HG03280 (cell line): ENCODE measurements at regions not wholly inside any gene's neighbourhood (a gene's known extent, or its start where the extent isn't known, plus 50 kb on each side); places are given as distances from the start of the nearest gene placed in this dataset.

Experiments used
- ATAC-seq: cut with Tn5 transposase; IDR thresholded peaks from one replicate; pipeline ENCODE4 v1.9.1; 2021; ENCODE audit warnings: mild to moderate bottlenecking, moderate library complexity; ENCODE audit not compliant: unreplicated experiment

DNA sequence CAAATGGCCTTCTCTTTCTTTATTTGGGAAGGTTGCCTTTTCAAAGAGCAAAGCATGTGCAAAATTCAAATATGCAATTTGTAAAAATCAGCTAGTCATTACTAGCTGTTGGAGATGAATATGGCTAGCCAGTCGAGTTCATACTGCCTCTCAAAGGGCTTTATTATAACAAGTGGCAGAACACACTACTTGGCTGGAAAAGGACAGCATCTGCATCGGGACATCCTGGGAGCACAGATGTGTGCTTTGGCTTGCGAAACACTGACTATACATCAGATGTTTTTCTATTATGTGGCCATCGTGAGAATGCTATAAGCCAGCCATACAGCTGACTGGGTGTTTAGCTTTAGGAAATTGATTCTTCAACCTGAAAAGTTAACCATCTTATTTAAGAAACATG, 424.2 kb downstream of the KCTD12 start:
- no peak for ATAC-seq

DNA sequence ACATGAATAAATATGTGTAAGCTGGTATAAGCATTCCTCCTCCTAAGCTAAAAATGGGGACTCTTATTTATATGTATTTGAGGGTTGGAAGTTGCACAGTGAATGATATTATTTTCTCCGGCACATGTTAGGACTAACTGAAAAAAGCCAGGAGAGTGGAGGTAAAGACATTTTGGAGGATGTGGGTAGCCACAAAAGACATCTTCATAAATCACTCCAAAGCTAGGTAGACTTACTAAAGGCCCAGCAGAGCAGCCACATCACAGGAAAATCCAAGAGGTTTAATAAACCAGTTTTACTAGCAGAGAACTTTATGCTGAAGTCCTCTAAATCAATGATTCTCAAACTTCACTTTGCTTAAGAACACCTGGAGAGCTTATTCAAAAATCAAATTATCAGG, 424.7 kb downstream of the KCTD12 start:
- no peak for ATAC-seq

DNA sequence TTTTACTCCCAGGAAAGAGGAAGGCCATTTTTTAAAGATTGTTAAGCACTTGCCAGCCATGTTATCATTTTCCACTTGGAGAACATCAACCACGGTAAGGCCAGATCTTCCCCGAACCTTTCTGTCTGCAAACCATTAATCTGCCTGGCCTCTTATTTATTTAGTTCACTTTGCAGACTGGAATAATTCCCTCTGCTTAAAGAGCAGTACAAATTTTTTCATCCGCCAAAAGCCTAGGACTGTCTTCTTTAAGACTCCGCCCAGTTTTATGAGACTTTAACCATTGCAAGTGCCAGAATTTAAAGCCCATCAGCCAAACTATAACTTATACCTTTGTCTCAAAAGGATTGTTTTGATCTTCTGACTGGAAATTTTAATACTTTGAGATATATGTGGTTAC, 426.3 kb downstream of the KCTD12 start:
- no peak for ATAC-seq

DNA sequence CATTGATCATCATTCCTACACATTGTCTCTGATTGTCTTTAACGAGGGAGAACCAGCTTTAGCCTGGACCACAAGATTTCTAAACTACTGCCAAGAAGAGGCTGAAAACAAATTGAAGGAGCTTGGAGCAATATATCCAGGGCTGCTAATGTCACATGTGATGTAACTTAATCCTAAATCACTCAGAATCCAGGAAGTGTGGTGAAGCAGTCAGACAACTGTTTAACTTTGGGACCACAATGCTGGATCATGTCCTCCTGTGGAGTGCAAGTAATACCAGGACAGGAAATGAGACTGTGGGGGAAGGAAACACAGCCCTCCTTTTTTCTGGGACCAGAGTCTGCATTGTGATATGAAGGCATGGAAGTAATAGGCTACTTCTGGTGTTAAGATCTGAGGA, 430.2 kb downstream of the KCTD12 start:
- ATAC-seq, result no peak

DNA sequence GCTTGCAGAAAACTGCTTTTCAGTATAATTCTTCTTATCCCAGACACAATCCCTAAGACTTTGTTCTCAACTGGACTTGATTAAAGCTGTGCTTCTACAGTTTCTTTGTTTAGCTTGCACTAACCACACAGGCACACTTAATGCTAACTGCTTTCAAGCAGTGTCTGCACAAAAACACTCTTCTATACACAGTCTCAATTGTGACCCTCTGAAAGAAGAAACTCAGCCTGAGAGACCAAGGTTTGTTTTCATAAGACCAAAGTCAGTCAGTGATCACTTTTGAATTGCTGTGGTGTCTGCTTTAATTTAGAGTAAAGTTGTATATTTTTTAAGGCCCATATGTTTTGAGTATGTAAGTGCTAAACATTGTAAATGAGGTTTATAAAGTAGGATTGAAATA, 431.2 kb downstream of the KCTD12 start:
- no peak for ATAC-seq

DNA sequence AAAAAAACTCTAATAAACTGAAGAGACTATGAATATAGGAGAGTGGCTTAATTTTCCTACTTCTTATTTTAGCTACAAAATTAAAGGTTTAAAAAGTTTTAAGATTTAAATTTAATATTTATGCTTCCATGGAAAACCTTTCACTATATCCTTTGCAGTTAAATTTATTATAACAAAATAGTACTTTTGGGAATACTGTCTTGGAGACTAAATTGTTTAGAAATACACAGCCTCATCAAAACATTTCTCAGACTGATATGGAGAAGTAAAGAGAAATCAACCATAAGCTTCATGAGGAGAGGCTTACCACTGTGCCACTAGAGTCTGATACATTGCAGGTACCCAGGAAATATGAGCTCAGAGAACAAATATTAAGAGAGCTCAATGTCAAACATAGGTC, 436.5 kb downstream of the KCTD12 start:
- ATAC-seq, result no peak

DNA sequence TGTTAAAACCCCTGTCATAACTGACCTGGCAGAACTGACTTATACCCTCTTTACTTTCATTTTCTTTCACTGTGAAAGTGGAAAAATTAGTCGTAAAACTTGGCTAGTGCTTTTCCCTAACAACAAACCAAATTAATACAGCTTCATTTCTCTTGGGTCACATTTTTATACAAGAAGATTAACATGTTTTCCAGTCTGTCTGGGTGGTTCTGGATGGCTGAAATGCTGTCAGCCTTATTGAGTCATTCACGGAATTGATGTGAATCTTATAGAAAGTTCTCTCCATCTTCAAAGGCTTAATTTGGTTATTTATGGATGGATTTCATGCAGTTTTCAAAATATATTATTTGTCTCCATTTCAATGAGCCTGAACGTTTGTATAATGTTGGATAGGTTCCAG, 440.0 kb downstream of the KCTD12 start:
- no peak for ATAC-seq

DNA sequence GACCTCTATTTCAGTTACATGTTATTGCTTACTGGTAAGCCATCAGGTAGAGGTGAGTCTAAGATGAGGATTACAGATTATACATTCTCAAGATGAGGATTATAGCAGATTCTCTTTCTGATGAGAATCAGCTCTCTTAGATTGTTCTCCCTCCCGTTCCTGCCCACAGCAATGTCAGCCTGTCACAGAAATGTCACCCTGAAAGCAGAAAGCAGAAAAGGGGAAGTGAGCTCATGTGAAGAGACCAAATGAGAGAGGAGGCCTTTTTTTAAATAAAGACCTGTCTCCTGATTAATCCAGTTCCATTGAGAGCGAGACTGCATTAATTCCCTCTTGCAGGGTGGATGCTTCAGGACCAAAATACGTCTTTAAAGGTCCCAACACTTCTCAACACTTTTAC, 445.6 kb downstream of the KCTD12 start:
- ATAC-seq, result peak; percentile 90

DNA sequence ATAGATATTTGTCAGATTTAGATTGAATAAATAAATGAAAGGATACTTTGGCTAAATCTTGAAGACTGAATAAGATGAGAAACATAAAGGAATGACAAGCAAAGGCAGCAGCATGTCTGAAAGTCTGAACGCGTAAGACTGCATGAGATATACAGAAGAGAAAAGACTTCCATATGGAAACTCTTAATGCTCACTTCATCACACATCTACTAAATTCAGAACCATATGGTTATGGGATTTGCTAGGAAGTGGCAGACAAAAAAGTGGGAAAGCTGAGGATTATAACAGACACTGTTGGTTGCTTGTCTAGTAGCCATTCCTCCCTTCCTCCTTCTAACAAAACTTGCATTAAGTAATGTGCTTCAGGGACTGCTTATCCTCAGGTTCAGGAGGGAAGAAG, 446.7 kb downstream of the KCTD12 start:
- ATAC-seq, result no peak

DNA sequence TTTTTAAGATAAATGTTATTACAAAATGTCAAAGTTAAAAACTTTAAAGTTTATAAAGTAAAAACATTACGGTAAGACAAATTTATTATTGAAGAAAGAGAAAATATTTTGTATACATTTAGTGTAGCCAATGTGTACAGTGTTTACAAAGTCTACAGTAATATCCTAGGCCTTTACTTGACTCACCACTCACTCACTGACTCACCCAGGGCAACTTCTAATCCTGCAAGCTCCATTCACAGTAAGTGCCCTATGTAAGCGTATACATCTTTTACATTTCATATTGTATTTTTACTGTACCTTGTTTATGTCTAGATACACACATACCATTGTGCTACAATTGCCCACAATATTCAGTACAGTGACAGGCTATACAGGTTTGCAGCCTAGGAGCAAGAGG, 448.2 kb downstream of the KCTD12 start:
- ATAC-seq, result no peak

DNA sequence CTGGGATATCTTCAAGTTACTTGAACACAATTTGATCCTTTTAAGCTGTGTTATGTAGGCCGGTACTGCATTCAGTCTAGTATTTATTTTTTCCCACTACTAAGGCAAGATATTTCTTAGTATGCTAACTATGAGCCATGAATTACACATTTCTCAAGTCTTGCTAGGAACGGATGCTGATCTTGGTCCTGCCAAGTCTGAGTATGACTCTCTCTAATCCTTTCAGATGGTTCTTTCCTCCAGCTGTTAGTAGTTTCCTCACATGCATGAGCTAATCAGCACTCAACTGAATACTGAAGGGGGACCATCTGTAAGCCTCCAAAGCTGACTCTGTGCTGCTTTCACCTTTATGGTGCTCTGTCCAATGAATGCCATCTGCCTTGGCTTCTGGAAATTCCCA, 460.3 kb downstream of the KCTD12 start:
- no peak for ATAC-seq

DNA sequence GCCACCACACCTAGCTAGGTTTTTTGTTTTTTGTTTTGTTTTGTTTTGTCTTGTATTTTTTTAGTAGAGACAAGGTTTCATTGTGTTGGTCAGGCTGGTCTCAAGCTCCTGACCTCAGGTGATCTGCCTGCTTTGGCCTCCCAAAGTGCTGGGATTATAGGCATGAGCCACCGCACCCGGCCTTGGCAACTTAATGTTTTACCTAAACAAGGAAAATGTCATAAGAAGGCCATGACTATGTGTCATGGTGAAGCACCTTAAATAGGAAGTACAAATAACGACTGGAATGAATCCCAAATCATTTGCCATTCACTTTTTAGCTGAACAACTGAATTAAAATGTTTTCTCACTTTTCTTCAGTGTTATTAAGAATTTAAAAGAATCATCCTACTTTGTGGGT, 465.2 kb downstream of the KCTD12 start:
- no peak for ATAC-seq

DNA sequence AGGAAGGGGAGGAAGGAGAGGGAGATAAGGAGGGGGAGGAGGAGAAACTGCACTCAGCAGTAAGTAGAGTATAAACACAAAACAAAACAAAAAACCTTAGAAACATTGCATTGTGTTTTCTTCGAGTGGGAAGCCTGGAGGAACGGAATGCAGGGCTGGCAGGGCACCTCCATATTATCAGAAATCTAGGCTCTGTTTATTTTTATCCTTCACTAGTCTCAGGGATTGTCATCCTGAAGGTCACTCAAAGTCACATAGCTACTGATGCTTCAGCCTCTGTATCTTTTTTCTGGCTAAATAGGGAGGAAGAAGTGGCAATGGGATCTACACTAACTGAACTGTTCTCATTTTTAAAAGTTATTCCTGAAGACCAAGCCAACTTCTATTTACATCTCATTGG, 467.8 kb downstream of the KCTD12 start:
- ATAC-seq, result no peak

DNA sequence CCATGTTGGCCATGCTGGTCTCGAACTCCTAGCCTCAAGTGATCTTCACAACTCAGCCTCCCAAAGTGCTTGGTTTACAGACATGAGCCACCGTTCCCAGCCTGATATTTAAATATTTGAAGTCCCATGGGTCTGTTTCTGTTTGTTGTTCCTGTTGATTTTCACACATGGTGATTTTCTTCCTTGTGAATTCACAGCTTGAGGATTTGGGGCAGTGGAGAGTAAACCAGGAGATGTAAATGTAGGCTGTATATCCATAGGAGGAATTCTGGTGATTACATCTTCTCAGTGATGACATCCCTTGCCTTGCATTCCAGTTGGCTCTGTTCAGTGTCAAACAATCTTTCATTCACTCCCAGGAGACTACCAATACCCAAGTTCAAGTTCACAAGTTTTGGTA, 471.9 kb downstream of the KCTD12 start:
- no peak for ATAC-seq

DNA sequence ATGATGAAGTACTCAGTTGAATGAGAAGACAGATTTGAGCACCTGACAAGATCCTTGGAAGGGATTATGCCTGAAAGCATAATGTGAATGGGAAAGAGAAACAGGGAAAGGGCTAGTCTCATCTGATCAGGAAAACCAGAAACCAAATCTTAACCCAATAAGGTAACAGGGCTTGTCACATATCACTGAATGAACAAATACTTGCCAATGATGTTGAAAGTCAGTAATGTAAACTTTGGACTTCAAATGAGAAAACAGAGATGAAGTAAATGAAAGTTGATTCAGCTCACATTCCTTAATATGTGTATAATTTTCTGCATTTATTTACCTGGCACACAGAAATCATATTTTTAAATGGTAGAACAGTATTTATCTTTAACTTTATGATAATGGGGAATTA, 480.0 kb downstream of the KCTD12 start:
- no peak for ATAC-seq

DNA sequence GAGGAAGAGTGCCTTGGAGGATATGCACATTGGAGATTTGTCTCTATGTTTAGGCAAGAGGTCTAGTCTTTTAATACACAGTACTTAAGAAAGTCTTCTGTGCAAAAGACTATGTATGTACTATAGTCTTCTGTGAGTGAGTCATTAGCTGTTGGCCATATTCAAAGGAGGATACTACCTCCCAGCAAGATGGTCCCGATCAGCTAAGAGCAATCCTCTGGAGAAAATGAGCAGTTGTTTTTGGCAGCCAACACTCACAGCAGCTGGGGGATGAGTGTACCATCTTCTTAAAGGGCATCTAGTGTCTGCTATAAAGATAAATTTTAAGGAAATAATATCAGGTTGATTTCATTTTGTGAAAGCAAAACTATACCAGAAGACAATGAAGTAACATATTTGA, 487.8 kb downstream of the KCTD12 start:
- ATAC-seq, result no peak

DNA sequence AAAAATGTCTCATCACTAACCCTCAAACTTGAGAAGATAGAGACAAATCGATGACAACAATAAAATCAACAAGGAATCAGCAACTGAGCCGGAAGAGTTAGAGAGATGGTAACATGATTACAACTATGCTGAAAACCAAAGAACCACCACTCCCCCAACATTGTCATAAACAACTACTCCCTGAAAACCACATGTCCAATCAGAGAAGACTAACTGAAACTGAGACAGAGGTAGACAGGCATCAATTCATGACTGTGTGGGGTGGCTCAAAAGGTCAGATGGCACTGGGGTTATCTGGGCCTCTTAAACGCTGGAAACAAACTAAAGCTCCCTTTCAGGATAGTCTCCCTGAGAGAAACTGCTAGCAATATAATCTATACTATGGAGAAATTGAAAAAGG, 488.8 kb downstream of the KCTD12 start:
- ATAC-seq, result peak; percentile 72

DNA sequence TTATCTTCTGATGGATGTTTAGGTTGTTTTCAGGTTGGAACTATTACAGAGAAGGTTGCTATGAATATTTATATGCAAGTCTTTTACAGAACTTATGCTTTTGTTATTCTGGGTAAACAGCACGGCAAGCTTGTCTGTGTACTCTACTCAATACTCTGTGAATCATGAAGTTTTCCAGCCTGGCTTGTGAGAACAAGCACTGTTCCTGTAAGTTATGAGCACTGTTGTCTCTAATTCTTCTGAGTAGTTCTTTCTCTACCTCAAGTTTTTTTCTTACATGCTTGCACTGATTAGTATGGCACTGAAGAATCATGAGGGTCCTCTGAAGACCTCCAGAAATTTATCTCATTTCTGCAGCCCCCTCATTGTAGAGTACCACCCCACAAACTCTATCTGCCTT, 496.9 kb downstream of the KCTD12 start:
- ATAC-seq, result no peak

DNA sequence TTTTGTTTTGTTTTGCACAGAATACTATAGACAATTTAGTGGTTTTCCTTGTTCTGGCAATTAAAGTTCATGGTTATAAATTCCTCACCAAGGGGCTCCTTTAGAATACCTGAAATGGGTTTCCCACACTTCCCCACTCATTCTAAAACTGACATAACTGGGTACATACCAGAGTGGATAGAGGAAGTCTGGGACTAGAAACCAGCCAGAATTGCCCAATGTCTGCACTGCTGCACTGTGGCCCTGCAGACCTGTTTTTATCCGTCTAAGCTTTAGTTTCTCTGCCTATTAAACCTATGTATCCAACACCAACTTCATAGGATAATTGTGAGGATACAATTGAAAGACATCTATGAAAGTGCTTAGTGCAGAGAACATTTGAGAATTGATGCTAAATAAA, 498.6 kb downstream of the KCTD12 start:
- ATAC-seq, result no peak

DNA sequence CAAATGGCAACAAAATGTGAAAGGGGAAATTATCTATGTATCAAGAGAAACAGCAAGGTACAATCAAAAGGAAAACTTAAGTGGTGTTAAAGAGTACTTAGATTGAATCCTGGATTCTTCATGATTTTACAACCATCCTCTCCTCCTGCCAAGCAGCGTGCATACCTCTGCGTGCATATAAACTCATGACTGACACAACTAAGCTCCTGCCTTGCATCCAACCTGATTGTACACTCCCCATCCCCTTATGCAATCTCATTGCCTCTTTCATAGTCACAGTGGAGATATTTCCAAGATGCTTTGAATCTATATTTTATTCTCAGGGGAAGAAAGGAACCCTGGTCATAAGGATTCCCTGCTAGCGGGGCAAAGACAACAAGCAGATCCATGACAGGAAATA, 499.9 kb downstream of the KCTD12 start:
- no peak for ATAC-seq

DNA sequence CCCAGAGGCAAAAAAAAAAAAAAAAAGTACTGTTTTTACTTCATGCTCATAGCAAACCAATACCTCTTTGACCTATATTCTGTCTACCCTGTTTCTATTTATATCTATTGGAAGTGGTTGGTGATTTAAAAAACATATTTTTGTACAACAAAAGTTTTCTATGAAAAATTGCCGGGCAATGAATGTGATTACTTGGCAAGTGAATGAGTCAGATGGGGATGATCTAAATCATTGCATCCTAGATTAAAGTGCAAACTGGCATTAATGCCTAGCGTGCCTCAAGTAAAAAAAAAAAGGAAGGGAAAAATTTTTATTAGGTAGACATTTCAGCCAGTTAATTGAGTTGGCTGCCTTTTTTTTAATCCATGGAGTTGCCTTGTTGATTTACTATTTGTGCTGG, 500.6 kb downstream of the KCTD12 start:
- ATAC-seq, result no peak

DNA sequence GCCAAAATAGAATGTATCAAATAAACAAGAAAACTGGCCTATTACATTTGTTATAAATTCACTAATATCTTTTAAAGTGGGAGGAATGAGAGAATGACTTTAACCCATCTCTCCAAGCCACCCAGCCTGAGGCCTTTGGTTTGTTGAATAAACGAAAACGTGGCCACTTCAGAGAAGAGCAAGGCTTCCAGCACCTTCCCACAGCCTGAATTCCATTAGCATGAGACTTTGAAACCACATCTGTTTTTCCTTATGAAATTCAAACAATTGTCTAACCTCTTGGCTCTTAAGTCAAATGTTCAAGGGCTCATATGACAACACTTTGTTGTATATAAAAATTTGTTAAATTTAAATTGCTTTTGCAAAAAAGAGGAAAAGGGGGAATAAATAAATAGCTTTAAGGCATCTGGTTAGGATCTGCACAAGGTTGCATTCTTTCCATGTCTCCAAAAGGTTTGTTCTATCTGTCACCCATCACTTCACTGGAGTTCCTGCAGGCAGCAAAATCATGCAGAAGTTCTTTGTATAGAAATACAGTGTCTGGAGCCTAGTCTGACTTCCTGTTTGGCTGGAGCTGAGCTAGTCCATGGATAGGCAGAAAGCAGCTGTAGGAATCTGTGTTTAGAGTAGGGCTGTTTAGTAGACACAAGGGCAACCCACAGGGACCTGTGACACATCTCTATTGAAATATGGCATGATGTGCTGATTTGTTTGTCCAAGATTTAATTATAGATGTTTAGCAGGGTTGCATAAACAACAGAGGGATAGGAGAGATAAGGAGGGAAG, 502.3 kb downstream of the KCTD12 start:
- ATAC-seq, result no peak

DNA sequence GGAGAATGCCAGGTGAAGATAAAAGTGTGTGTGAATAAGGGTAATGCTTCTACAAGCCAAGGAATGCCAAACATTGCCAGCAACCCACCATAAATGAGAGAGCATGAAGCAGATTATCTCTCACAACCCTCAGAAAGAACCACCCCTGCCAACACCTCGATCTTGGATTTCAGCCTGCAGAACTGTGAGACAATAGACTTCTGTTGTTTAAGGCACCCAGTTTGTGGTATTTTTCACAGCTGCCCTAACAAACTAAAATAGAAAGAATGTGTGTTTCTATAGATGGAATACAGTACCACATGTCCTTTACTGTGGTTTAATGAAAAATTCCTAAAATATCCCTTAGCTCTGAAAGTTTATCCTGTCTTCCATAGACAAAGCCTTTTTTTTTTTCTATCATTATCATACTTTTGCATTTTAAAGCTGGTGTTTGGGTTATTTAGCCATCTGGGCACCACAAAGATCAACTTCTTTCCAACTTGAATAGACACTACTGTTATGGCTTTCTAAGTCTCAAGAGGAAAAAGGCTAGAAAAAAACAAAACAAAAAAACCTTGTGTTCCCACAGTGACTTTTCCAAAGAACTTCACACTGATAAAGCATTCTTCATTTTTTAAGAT, 505.6 kb downstream of the KCTD12 start:
- no peak for ATAC-seq
